Ovary (tissue), 7 donors: ENCODE measurements at regions not wholly inside any gene's neighbourhood (a gene's known extent, or its start where the extent isn't known, plus 50 kb on each side); places are given as distances from the start of the nearest gene placed in this dataset.

Experiments used
- DNase-seq, 5 donors: peaks; one replicate each; pipeline ENCODE4 v3.0.0-alpha.2; 2019 to 2020
- H3K27ac ChIP-seq, 2 donors: fragments of 200-600 bp; one replicate each; pipeline versions ENCODE4 v1.5.1 to v1.8.0; 2019 to 2022
- H3K27me3 ChIP-seq: fragments of 200-600 bp; one replicate; pipeline ENCODE4 v1.8.0; 2022
- H3K36me3 ChIP-seq: fragments of 200-600 bp; sonication (generic); one replicate; pipeline ENCODE4 v1.5.1; 2019
- H3K4me1 ChIP-seq: one replicate; pipeline ENCODE4 v1.8.1; 2013; ENCODE audit warnings: mild to moderate bottlenecking, moderate library complexity; ENCODE audit not compliant: insufficient read depth
- H3K4me3 ChIP-seq: fragments of 200-600 bp; sonication (generic); one replicate; pipeline ENCODE4 v1.5.1; 2017
- H3K9me3 ChIP-seq, 2 donors: fragments of 200-600 bp in 1 of 2; sonication (generic) in 1 of 2; one replicate each; pipeline versions ENCODE4 v1.5.1 to v1.8.1; 2013 to 2019; ENCODE audit warnings: mild to moderate bottlenecking in 1 of 2, moderate library complexity in 1 of 2
- EP300 ChIP-seq: sonication (generic); formaldehyde crosslinking; IDR thresholded peaks from one replicate; pipeline ENCODE4 v1.6.1; 2017; ENCODE audit warnings: antibody characterized with exemption
- POLR2A ChIP-seq: fragments of 450-650 bp; IDR thresholded peaks from one replicate; pipeline ENCODE4 v1.6.1; 2017; ENCODE audit warnings: antibody characterized with exemption, mild to moderate bottlenecking, moderate library complexity
- WGBS, 3 donors: extraction: QIAGEN DNeasy Blood & Tissue Kit in 1 of 3; methylation state at CpG; one replicate each; pipeline versions ENCODE4 v1.1.5 to v1.1.7; 2013 to 2017; 5-methylcytosine and 5-hydroxymethylcytosine counted together
- intact Hi-C, 4 donors: fragments of 100-400 bp; cut with DNase I; formaldehyde crosslinking; loops; one replicate each; pipeline versions ENCODE4 v1.11.0 to v1.15.1; 2022 to 2023
- TF ChIP-seq, protein P1 (sequence below), 3 donors: fragments of 450-650 bp in 2 of 3; fragments of 200-600 bp in 1 of 3; IDR thresholded peaks; one replicate each; pipeline versions ENCODE4 v1.5.1 to v1.8.0; 2016 to 2022; ENCODE audit warnings: antibody characterized with exemption in 3 of 3, mild to moderate bottlenecking in 1 of 3
- donor health status: DM: no; HTN: no; CAD: no; lungs with moderate emphysema.
- donor health status: DM: no; HTN: no; CAD: no.
- donor health status: Bipolar disorder and iron deficiency.
- donor health status: DM: no; HTN: no; CAD: no.
- donor health status: DM: yes; HTN: yes; CAD: no.

DNA sequence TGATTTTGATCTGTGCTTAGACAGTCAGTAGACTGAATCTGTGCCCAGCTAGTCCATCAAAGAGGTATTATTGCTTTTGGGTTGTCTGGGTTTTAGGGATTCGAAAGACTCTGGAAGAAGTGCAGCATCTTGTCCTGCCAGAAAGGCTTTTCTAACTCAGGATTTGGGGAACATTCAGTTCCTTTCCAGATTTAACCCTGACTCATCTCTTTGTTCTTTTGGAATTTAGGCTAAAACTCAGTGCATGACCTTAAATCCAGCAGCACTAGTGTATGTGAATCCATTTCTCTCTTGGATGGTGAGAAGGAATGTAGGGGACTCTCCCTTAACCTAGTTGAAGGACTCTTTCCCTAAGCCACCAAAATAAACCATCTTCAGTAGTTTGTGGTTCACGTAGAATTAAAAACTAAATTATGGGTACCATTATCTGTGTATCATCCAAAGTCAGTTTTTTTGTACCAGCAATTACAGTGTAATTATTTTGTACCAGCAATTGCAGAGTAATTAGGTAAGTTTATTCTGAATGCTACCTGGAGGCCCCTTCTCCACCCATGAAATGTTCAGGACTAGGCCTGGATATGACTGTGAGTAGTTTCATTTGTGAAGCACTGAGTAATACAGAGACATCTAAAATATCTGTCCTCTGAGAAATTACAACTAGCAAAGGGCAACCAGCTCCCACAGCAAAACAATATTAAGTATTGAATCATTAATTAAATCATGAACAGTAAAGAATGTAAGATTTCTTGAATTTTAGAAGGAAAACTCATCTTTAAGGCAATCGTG is 384.0 kb downstream of the TMA16 start:
- TF ChIP-seq, protein P1, sequence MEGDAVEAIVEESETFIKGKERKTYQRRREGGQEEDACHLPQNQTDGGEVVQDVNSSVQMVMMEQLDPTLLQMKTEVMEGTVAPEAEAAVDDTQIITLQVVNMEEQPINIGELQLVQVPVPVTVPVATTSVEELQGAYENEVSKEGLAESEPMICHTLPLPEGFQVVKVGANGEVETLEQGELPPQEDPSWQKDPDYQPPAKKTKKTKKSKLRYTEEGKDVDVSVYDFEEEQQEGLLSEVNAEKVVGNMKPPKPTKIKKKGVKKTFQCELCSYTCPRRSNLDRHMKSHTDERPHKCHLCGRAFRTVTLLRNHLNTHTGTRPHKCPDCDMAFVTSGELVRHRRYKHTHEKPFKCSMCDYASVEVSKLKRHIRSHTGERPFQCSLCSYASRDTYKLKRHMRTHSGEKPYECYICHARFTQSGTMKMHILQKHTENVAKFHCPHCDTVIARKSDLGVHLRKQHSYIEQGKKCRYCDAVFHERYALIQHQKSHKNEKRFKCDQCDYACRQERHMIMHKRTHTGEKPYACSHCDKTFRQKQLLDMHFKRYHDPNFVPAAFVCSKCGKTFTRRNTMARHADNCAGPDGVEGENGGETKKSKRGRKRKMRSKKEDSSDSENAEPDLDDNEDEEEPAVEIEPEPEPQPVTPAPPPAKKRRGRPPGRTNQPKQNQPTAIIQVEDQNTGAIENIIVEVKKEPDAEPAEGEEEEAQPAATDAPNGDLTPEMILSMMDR (IDR thresholded peaks at IDR 0.05), result no peak
- TF ChIP-seq EP300 (no peak), POLR2A (no peak)
- Histone ChIP-seq H3K36me3 (no peaks in the 10 kb centered on the region), H3K9me3 (no peaks in the 10 kb centered on the region), H3K4me3 (no peak overlapping the region), H3K27me3 (no peaks in the 10 kb centered on the region), H3K4me1 (no peaks in the 10 kb centered on the region), H3K27ac (no peak overlapping the region)
- intact Hi-C loops, result no loop called here
- 76 to 84% (median 83%) methylated on average over 3 of the region's 3 CpGs for WGBS, 3 donors
- DNase-seq, result no peak

DNA sequence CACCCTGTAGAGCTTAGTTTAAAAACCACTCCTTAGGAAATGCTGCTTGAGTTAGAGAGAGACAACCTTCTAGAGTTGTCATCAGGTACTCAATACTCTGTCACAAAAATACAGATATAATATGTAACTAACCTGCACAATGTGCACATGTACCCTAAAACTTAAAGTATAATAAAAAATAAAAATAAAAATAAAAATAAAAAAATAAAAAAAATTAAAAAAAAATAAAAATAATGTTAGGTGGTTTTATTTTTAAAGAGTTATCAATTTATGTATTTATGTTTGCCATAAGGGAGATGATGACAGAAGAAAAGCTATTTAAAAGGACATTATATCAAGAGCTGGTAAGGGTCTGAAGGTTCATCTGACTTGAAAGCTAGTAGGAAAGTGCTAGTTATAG is 397.9 kb downstream of the TMA16 start:
- no peaks in the 10 kb centered on the region for H3K27me3 ChIP-seq
- no peaks in the 10 kb centered on the region for H3K4me1 ChIP-seq
- H3K36me3 ChIP-seq, result no peaks in the 10 kb centered on the region
- TF ChIP-seq EP300, result no peak
- TF ChIP-seq, protein P1 (IDR thresholded peaks at IDR 0.05), result no peak
- TF ChIP-seq POLR2A, result no peak
- no peaks in the 10 kb centered on the region for H3K9me3 ChIP-seq
- no peak for DNase-seq
- no peak overlapping the region for H3K27ac ChIP-seq
- no peak overlapping the region for H3K4me3 ChIP-seq
- intact Hi-C loops, result no loop called here

DNA sequence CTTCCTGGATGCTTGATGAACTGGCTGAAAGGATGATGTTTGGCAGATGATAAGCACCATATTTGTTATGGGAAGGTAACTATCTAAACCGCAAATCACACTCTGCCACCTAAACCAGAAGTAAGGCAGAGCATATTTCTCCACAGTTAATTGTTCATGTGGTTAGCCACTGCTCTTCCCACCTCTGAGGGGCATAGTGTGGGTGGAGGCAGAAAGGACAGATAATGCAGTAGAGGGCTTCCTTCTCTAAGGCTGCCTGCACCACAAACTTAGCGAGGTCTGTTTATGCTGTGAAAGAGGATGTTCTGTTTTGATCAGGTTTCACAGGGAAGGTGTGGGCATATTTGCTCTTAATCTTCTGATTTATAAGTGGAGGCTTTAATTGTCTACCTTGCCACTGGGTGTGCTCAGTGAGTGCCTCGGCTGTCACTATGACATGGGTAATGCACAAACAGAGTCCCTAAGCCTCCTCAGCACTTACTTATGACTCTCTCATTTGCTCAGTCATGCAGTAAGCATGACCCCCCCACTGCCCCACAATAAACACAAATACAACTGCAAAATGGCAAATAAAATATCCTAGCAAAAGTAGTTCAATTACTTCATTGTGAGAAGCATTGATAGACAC is 401.0 kb downstream of the TMA16 start:
- 56 to 70% (median 62%) methylated on average over 3 of the region's 3 CpGs for WGBS, 3 donors

DNA sequence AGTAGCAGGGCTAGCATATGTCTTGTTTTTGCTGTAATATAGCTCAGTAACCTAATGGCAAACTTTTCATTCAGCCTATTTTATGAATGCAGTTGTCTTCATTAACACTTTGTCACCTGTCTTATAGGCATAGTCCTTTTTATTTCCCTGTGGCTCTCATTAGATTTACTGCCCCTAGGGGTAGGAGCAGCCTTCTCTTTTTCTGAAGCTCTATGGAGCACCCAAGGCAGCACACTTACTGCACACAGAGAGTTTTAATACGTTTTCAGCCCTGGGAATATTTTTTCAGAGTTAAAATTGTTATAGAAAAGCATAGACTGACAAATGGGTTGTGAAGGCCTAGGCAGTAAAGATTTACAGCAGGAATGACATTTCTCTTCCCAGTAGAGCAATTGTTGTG is 406.8 kb downstream of the TMA16 start:
- 25 to 30% (median 28%) methylated on average over 1 of the region's 1 CpG for WGBS, 3 donors
- Histone ChIP-seq H3K9me3 (no peaks in the 10 kb centered on the region), H3K4me3 (no peak overlapping the region), H3K4me1 (no peaks in the 10 kb centered on the region), H3K27ac (no peak overlapping the region), H3K27me3 (no peaks in the 10 kb centered on the region), H3K36me3 (no peaks in the 10 kb centered on the region)
- intact Hi-C loops, result no loop called here
- DNase-seq, result no peak
- no peak for TF ChIP-seq EP300
- TF ChIP-seq, protein P1 (IDR thresholded peaks at IDR 0.05), result no peak
- no peak for TF ChIP-seq POLR2A

More for the DNA sequence above, 401.0 kb downstream of the TMA16 start:
- no peak overlapping the region for H3K4me3 ChIP-seq
- no peaks in the 10 kb centered on the region for H3K4me1 ChIP-seq
- no peaks in the 10 kb centered on the region for H3K27me3 ChIP-seq
- H3K9me3 ChIP-seq, result no peaks in the 10 kb centered on the region
- no peaks in the 10 kb centered on the region for H3K36me3 ChIP-seq
- no peak overlapping the region for H3K27ac ChIP-seq
- TF ChIP-seq POLR2A (no peak), EP300 (no peak)
- TF ChIP-seq, protein P1 (IDR thresholded peaks at IDR 0.05), result no peak
- intact Hi-C loops, result no loop called here
- no peak for DNase-seq
